HepG2 (cell line): ENCODE measurements at regions not wholly inside any gene's neighbourhood (a gene's known extent, or its start where the extent isn't known, plus 50 kb on each side); places are given as distances from the start of the nearest gene placed in this dataset.

Source experiments
- ATAC-seq: fragments of 200-7000 bp; cut with Tn5 transposase; 3 replicates; pipeline ENCODE4 v1.9.1; 2020; ENCODE audit warnings: mild to moderate bottlenecking, moderate library complexity
- BruUV-seq: library from RNA; stranded (reverse); fragments of 400-500 nt; replicated peaks from 2 replicates; lab custom pipeline; 2021; lab: Mats Ljungman, UMichigan
- CTCF ChIA-PET: fragments of 300-600 bp; formaldehyde crosslinking; extraction: SDS; loops from one replicate; lab custom pipeline; 2021; ENCODE audit warnings: low total read pairs, inconsistent platforms, low intra/inter-chr PET ratio; lab: Yijun Ruan, JAX
- POLR2A ChIA-PET: fragments of 350-600 bp; sonication (Branson Sonifier 250); formaldehyde crosslinking; loops from one replicate; lab custom pipeline; 2020; ENCODE audit warnings: antibody characterized with exemption, inconsistent platforms; lab: Yijun Ruan, JAX
- DNase-seq: peaks from one replicate; pipeline ENCODE4 v3.0.0-alpha.2; 2015; ENCODE audit warnings: low spot score
- FAIRE-seq: peaks from 3 replicates; lab custom pipeline; 2011; peaks lifted over from hg19 to GRCh38; lab: Jason Lieb, UNC
- H2AFZ ChIP-seq: one replicate; pipeline ENCODE4 v1.6.1; 2011; ENCODE audit warnings: low read length, inconsistent platforms
- H3K27ac ChIP-seq: fragments of 300-600 bp; 3 replicates; pipeline ENCODE4 v1.8.0; 2011; ENCODE audit warnings: mixed run types, mild to moderate bottlenecking, mixed read lengths, low read length, inconsistent platforms; ENCODE audit not compliant: insufficient read depth; ENCODE audit errors: extremely low read length
- H3K27me3 ChIP-seq, 2 experiments: fragments of 200-600 bp in 1 of 2; 2 replicates in 1 of 2; 3 replicates in 1 of 2; pipeline versions ENCODE4 v1.6.0 to v1.8.0; 2011; ENCODE audit warnings: low read length in 2 of 2, mild to moderate bottlenecking in 2 of 2, moderate library complexity in 2 of 2, inconsistent platforms in 1 of 2; ENCODE audit not compliant: insufficient read depth in 2 of 2, control insufficient read depth in 1 of 2
- H3K36me3 ChIP-seq, 2 experiments: fragments of 200-600 bp in 1 of 2; replicated peaks in 1 of 2; 2 replicates in 1 of 2; 3 replicates in 1 of 2; pipeline versions ENCODE4 v1.5.1 to v1.8.0; 2011; ENCODE audit warnings: low read length in 2 of 2, inconsistent platforms in 1 of 2; ENCODE audit not compliant: insufficient read depth in 2 of 2, control insufficient read depth in 1 of 2
- H3K4me1 ChIP-seq: 2 replicates; pipeline ENCODE4 v1.5.1; 2012; ENCODE audit warnings: low read length, inconsistent platforms; ENCODE audit not compliant: insufficient read depth
- H3K4me2 ChIP-seq: 2 replicates; pipeline ENCODE4 v1.6.0; 2011; ENCODE audit warnings: low read depth, low read length, inconsistent platforms
- H3K4me3 ChIP-seq, 3 experiments: fragments of 200-600 bp in 1 of 3; sonication (generic), shearing (Covaris generic) in 1 of 3; replicated peaks in 1 of 3; 2 replicates each; pipeline ENCODE4 v1.5.1; 2011 to 2016; ENCODE audit warnings: low read length in 3 of 3, inconsistent platforms in 2 of 3, low read depth in 2 of 3, mild to moderate bottlenecking in 2 of 3, control low read depth in 1 of 3, mixed read lengths in 1 of 3; ENCODE audit not compliant: insufficient read depth in 1 of 3
- H3K79me2 ChIP-seq: one replicate; pipeline ENCODE4 v1.6.1; 2011; ENCODE audit warnings: low read length, inconsistent platforms; ENCODE audit not compliant: insufficient read depth
- H3K9ac ChIP-seq: 2 replicates; pipeline ENCODE4 v1.6.0; 2011; ENCODE audit warnings: mild to moderate bottlenecking, low read depth, low read length, inconsistent platforms; ENCODE audit not compliant: insufficient read depth
- H3K9me3 ChIP-seq: 2 replicates; pipeline ENCODE4 v1.5.1; 2012; ENCODE audit warnings: mild to moderate bottlenecking, low read length
- H4K20me1 ChIP-seq: 2 replicates; pipeline ENCODE4 v1.6.0; 2011; ENCODE audit warnings: inconsistent platforms, mild to moderate bottlenecking, low read length, moderate library complexity; ENCODE audit not compliant: insufficient read depth
- ATF1 ChIP-seq: IDR thresholded peaks from 2 replicates; pipeline ENCODE4 v1.6.1; 2016; ENCODE audit warnings: mild to moderate bottlenecking, control low read depth
- HOXD1 ChIP-seq: sonication (generic); formaldehyde crosslinking; IDR thresholded peaks from 2 replicates; pipeline ENCODE4 v1.5.0; 2020; ENCODE audit warnings: missing genetic modification reagents
- KDM5B ChIP-seq: sonication (generic); formaldehyde crosslinking; IDR thresholded peaks from 2 replicates; pipeline ENCODE4 v1.4.0; 2020; ENCODE audit warnings: missing genetic modification reagents, mild to moderate bottlenecking, borderline replicate concordance
- NKX3-1 ChIP-seq: sonication (generic); formaldehyde crosslinking; IDR thresholded peaks from 2 replicates; pipeline ENCODE4 v1.5.0; 2020; ENCODE audit warnings: missing genetic modification reagents
- PHF5A ChIP-seq: IDR thresholded peaks from one replicate; pipeline ENCODE4 v1.6.1; 2018; ENCODE audit warnings: low read depth, missing genetic modification reagents; ENCODE audit not compliant: unreplicated experiment
- PHF8 ChIP-seq: sonication (generic); formaldehyde crosslinking; IDR thresholded peaks from 2 replicates; pipeline ENCODE4 v1.5.0; 2020; ENCODE audit warnings: missing genetic modification reagents
- RAD21 ChIP-seq: fragments of 450-650 bp; formaldehyde crosslinking; IDR thresholded peaks from 2 replicates; pipeline ENCODE4 v1.5.0; 2020; ENCODE audit warnings: mild to moderate bottlenecking
- SRY ChIP-seq: sonication (generic); formaldehyde crosslinking; IDR thresholded peaks from 2 replicates; pipeline ENCODE4 v1.8.0; 2022; ENCODE audit warnings: mild to moderate bottlenecking, missing genetic modification reagents
- TCF7 ChIP-seq: sonication (generic); IDR thresholded peaks from 2 replicates; pipeline ENCODE4 v1.6.1; 2016; ENCODE audit warnings: antibody characterized with exemption, low read depth
- ZFP41 ChIP-seq: sonication (generic); formaldehyde crosslinking; IDR thresholded peaks from 2 replicates; pipeline ENCODE4 v1.4.0; 2020; ENCODE audit warnings: mild to moderate bottlenecking, missing genetic modification reagents, borderline replicate concordance
- ZNF225 ChIP-seq: sonication (generic); formaldehyde crosslinking; IDR thresholded peaks from 2 replicates; pipeline ENCODE4 v1.4.0; 2020; ENCODE audit warnings: mild to moderate bottlenecking, missing genetic modification reagents
- ZNF737 ChIP-seq: sonication (generic); formaldehyde crosslinking; IDR thresholded peaks from 2 replicates; pipeline ENCODE4 v1.5.0; 2020; ENCODE audit warnings: missing genetic modification reagents, mild to moderate bottlenecking, borderline replicate concordance
- ZNF775 ChIP-seq: sonication (generic); formaldehyde crosslinking; IDR thresholded peaks from 2 replicates; pipeline ENCODE4 v1.4.0; 2020; ENCODE audit warnings: missing genetic modification reagents, mild to moderate bottlenecking, moderate library complexity, borderline replicate concordance
- WGBS: methylation state at CpG from one replicate; pipeline ENCODE4 v1.1.6; 2017; ENCODE audit warnings: low lambda C conversion rate; 5-methylcytosine and 5-hydroxymethylcytosine counted together
- in situ Hi-C: cut with HindIII; loops from 2 replicates; pipeline ENCODE4 v1.10.0; 2017; ENCODE audit warnings: low pct_unique_long_range_greater_than_20kb; ENCODE audit not compliant: extremely low pct_ligation_motif_present
- intact Hi-C: fragments of 100-400 bp; cut with micrococcal nuclease; formaldehyde crosslinking; loops from one replicate; pipeline ENCODE4 v1.10.0; 2022; ENCODE audit not compliant: unreplicated experiment
- TF ChIP-seq, protein P1 (sequence below): IDR thresholded peaks from 2 replicates; pipeline ENCODE4 v1.6.1; 2016; ENCODE audit warnings: low read depth
- TF ChIP-seq, protein P2 (sequence below): sonication (generic); formaldehyde crosslinking; IDR thresholded peaks from 2 replicates; pipeline ENCODE4 v1.4.0; 2020; ENCODE audit warnings: missing genetic modification reagents, borderline replicate concordance

DNA sequence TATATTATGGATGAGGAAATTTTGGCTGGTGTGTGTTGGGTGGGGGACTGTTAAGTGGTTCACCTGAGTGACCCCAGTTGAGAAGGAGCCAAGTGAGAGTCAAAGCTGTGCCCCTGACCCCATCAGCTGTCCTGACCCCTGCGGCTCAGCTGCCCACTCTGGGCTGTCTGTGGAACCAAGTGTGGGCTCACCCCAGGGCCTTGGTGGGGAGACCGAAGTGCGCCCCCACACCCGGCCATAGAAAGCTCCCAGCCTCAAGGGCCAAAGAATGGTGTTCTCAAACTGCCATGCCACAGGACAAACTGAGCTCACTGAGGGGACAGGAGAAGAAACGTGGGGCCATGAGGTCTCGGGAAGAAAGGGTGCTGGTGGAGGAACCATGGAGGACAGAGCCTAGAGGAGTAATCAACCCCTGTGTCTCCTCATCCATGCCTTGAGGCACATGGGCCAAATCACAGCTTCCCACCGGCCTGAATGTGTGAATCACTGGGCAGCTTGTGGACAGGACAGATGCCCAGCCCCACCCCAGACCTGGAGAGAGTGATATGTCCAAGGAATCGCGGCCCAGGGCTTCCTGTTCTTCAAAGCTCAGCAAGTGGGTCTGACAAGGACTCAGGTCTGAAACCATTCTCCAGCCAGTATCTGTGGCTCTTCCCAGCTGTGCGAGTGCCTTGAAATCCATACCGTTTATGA, 86.2 kb upstream of the CACUL1 start:
- ChIA-PET CTCF (no interaction called here), POLR2A (no interaction called here)
- DNase-seq, result no peak
- intact Hi-C loops, result no loop called here
- H3K27ac ChIP-seq, result no peak overlapping the region
- no peak overlapping the region for H3K9ac ChIP-seq
- in situ Hi-C loops, result no loop called here
- no peaks in the 10 kb centered on the region for H3K79me2 ChIP-seq
- TF ChIP-seq ZFP41 (CRISPR knock-in tag) (no peak), SRY (CRISPR knock-in tag) (no peak), NKX3-1 (CRISPR knock-in tag) (no peak), TCF7 (no peak), ATF1 (CRISPR knock-in tag) (no peak)
- TF ChIP-seq, protein P1, sequence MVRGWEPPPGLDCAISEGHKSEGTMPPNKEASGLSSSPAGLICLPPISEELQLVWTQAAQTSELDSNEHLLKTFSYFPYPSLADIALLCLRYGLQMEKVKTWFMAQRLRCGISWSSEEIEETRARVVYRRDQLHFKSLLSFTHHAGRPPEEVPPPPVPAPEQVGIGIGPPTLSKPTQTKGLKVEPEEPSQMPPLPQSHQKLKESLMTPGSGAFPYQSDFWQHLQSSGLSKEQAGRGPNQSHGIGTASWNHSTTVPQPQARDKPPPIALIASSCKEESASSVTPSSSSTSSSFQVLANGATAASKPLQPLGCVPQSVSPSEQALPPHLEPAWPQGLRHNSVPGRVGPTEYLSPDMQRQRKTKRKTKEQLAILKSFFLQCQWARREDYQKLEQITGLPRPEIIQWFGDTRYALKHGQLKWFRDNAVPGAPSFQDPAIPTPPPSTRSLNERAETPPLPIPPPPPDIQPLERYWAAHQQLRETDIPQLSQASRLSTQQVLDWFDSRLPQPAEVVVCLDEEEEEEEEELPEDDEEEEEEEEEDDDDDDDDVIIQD, result no peak
- H3K27me3 ChIP-seq, result peaks cover 4 to 10% of the 10 kb centered on the region in 2 experiments; a peak in 2 of 5 replicates
- no peaks in the 10 kb centered on the region for H4K20me1 ChIP-seq
- no TSS peak for BruUV-seq
- no peak for FAIRE-seq
- no peak for ATAC-seq
- no peaks in the 10 kb centered on the region for H3K36me3 ChIP-seq
- H3K9me3 ChIP-seq, result no peaks in the 10 kb centered on the region
- 11% methylated on average over 8 of the region's 11 CpGs for WGBS
- H3K4me1 ChIP-seq, result no peaks in the 10 kb centered on the region
- no peak overlapping the region for H2AFZ ChIP-seq
- no peak overlapping the region for H3K4me3 ChIP-seq
- no peak overlapping the region for H3K4me2 ChIP-seq

DNA sequence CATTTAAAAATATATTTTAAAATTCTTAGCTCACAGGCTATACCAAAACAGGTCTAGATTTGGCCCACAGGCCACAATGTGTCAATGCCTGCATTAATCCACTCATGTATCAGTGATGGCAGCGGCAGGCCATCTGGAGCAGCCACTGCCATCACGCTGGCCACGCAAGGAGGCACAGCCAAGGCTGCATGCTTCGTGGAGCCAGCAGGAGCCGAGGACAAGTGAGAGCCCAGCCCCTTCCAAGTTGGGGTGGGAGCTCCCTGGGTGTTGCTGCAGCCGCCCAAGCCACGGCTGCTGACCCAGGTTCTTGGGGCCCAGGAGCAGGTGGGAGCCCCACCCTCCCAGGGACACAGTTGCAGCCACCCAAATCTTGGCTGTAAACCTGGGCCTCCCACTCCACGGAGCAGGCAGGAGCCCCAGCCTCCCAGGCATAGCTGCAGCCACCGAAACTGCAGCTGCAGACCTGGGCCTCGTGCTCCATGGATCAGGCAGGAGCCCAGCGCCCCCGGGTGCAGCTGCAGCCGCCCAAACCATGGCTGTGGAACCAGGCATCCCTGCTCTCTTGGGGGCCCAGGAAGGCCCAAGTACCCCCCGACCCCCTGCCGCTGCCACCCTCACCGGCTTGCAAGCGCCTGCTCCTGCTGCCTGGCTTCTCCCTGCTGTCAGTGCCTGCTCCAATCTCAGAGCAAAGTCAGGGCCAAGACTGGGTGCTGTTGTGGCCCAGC, 87.3 kb upstream of the CACUL1 start:
- POLR2A ChIA-PET, result no interaction called here
- peaks cover 4 to 10% of the 10 kb centered on the region in 2 experiments; a peak in 2 of 5 replicates for H3K27me3 ChIP-seq
- no peak for FAIRE-seq
- in situ Hi-C loops, result no loop called here
- H3K9me3 ChIP-seq, result no peaks in the 10 kb centered on the region
- no peak overlapping the region for H3K9ac ChIP-seq
- H3K36me3 ChIP-seq, result no peaks in the 10 kb centered on the region
- no peak overlapping the region for H3K4me2 ChIP-seq
- H4K20me1 ChIP-seq, result no peaks in the 10 kb centered on the region
- no peak overlapping the region for H3K27ac ChIP-seq
- 16% methylated on average over 4 of the region's 17 CpGs for WGBS
- no peak overlapping the region for H2AFZ ChIP-seq
- CTCF ChIA-PET, result no interaction called here
- H3K79me2 ChIP-seq, result no peaks in the 10 kb centered on the region
- intact Hi-C loops, result no loop called here
- BruUV-seq, result no TSS peak
- H3K4me3 ChIP-seq, result no peak overlapping the region
- H3K4me1 ChIP-seq, result no peaks in the 10 kb centered on the region
- no peak for ATAC-seq
- no peak for DNase-seq
- TF ChIP-seq ZNF737, result no peak
- TF ChIP-seq RAD21 (CRISPR knock-in tag), result no peak
- no peak for TF ChIP-seq PHF8 (CRISPR knock-in tag)
- TF ChIP-seq, protein P2, sequence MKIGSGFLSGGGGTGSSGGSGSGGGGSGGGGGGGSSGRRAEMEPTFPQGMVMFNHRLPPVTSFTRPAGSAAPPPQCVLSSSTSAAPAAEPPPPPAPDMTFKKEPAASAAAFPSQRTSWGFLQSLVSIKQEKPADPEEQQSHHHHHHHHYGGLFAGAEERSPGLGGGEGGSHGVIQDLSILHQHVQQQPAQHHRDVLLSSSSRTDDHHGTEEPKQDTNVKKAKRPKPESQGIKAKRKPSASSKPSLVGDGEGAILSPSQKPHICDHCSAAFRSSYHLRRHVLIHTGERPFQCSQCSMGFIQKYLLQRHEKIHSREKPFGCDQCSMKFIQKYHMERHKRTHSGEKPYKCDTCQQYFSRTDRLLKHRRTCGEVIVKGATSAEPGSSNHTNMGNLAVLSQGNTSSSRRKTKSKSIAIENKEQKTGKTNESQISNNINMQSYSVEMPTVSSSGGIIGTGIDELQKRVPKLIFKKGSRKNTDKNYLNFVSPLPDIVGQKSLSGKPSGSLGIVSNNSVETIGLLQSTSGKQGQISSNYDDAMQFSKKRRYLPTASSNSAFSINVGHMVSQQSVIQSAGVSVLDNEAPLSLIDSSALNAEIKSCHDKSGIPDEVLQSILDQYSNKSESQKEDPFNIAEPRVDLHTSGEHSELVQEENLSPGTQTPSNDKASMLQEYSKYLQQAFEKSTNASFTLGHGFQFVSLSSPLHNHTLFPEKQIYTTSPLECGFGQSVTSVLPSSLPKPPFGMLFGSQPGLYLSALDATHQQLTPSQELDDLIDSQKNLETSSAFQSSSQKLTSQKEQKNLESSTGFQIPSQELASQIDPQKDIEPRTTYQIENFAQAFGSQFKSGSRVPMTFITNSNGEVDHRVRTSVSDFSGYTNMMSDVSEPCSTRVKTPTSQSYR (CRISPR knock-in tag), result no peak
- no peak for TF ChIP-seq ZNF225 (CRISPR knock-in tag)
- no peak for TF ChIP-seq PHF5A (CRISPR knock-in tag)
- TF ChIP-seq KDM5B (CRISPR knock-in tag), result no peak
- TF ChIP-seq HOXD1, result no peak
- TF ChIP-seq ZNF775 (CRISPR knock-in tag), result no peak
